GM12878 (cell line): ENCODE measurements at regions not wholly inside any gene's neighbourhood (a gene's known extent, or its start where the extent isn't known, plus 50 kb on each side); places are given as distances from the start of the nearest gene placed in this dataset.

Experiments used
- EP300 ChIP-seq, 2 experiments: fragments of 150-350 bp in 1 of 2; IDR thresholded peaks; 2 replicates each; pipeline ENCODE4 v1.6.1; 2011 to 2012; ENCODE audit warnings: low read depth in 2 of 2, low read length in 2 of 2, borderline replicate concordance in 1 of 2, improper control_type of control experiment in 1 of 2, inconsistent platforms in 1 of 2; ENCODE audit not compliant: control insufficient read depth in 1 of 2
- TF ChIP-seq, protein P1 (sequence below): IDR thresholded peaks from 2 replicates; pipeline ENCODE4 v1.6.1; 2012; ENCODE audit warnings: improper control_type of control experiment, low read depth, low read length; ENCODE audit not compliant: insufficient replicate concordance

DNA sequence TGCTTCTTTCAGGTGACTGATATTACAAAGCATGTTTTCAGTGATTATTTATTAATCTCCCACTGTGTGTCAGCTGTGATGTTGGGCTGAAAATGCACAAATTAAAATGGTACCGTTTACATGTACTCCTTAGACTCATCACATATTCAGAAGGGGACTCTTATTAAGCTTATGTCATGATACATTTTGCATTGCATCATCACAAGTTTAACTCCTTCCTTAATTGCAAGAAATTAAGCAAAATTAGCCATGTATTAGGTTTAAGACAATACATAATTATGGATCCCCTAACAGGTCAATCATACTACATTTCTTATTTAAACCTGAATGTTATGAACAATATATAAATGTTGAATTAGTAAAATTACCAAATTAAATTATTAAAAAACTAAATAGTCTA, 899.1 kb downstream of the TMEM182 start:
- TF ChIP-seq, protein P1, sequence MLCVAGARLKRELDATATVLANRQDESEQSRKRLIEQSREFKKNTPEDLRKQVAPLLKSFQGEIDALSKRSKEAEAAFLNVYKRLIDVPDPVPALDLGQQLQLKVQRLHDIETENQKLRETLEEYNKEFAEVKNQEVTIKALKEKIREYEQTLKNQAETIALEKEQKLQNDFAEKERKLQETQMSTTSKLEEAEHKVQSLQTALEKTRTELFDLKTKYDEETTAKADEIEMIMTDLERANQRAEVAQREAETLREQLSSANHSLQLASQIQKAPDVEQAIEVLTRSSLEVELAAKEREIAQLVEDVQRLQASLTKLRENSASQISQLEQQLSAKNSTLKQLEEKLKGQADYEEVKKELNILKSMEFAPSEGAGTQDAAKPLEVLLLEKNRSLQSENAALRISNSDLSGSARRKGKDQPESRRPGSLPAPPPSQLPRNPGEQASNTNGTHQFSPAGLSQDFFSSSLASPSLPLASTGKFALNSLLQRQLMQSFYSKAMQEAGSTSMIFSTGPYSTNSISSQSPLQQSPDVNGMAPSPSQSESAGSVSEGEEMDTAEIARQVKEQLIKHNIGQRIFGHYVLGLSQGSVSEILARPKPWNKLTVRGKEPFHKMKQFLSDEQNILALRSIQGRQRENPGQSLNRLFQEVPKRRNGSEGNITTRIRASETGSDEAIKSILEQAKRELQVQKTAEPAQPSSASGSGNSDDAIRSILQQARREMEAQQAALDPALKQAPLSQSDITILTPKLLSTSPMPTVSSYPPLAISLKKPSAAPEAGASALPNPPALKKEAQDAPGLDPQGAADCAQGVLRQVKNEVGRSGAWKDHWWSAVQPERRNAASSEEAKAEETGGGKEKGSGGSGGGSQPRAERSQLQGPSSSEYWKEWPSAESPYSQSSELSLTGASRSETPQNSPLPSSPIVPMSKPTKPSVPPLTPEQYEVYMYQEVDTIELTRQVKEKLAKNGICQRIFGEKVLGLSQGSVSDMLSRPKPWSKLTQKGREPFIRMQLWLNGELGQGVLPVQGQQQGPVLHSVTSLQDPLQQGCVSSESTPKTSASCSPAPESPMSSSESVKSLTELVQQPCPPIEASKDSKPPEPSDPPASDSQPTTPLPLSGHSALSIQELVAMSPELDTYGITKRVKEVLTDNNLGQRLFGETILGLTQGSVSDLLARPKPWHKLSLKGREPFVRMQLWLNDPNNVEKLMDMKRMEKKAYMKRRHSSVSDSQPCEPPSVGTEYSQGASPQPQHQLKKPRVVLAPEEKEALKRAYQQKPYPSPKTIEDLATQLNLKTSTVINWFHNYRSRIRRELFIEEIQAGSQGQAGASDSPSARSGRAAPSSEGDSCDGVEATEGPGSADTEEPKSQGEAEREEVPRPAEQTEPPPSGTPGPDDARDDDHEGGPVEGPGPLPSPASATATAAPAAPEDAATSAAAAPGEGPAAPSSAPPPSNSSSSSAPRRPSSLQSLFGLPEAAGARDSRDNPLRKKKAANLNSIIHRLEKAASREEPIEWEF, result no peak
- no peak for TF ChIP-seq EP300 (IDR thresholded peaks at IDR 0.05; ENCODE audit: borderline replicate concordance in 1 of 2, control insufficient read depth in 1 of 2, low read depth in 2 of 2, low read length in 2 of 2)
